Activated naive CD4-positive, alpha-beta T cell treated with anti-CD3 and anti-CD28 coated beads, Interleukin-2, amount 50 U/mL, for 24 hours (primary cell): ENCODE measurements at regions not wholly inside any gene's neighbourhood (a gene's known extent, or its start where the extent isn't known, plus 50 kb on each side); places are given as distances from the start of the nearest gene placed in this dataset.

Source experiments
- H3K27ac Mint-ChIP-seq: one replicate; pipeline ENCODE4 v1.8.0; 2021; ENCODE audit warnings: mild to moderate bottlenecking, mixed read lengths
- H3K27me3 Mint-ChIP-seq: one replicate; pipeline ENCODE4 v1.8.0; 2021; ENCODE audit warnings: mixed read lengths
- H3K36me3 Mint-ChIP-seq: one replicate; pipeline ENCODE4 v1.8.0; 2021; ENCODE audit warnings: mixed read lengths
- H3K4me1 Mint-ChIP-seq: one replicate; pipeline ENCODE4 v1.8.0; 2021; ENCODE audit warnings: mixed read lengths
- H3K4me3 Mint-ChIP-seq: one replicate; pipeline ENCODE4 v1.8.0; 2021; ENCODE audit warnings: mild to moderate bottlenecking, mixed read lengths
- H3K9me3 Mint-ChIP-seq: one replicate; pipeline ENCODE4 v1.8.0; 2021; ENCODE audit warnings: mixed read lengths

DNA sequence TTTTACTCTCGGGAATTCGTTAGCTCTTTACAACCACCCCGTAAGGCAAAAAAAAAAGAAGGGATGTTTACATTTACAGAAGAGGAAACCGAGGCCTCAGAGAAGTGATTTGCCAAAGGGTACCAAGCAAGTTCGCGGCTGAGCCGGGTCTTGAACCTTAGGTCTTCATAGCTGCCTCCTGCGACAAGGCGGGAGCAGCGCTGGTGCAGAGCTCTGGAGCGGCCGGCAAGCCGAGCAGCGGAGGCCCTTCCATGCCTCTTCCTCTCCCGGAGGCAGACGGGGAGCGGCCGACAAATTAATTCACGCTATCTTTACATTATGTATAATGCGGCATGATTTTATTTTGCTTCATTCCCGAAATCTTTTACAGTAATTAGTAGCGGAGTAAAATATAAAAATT, 536.3 kb downstream of the INSC start:
- H3K27ac Mint-ChIP-seq, result no peak overlapping the region

DNA sequence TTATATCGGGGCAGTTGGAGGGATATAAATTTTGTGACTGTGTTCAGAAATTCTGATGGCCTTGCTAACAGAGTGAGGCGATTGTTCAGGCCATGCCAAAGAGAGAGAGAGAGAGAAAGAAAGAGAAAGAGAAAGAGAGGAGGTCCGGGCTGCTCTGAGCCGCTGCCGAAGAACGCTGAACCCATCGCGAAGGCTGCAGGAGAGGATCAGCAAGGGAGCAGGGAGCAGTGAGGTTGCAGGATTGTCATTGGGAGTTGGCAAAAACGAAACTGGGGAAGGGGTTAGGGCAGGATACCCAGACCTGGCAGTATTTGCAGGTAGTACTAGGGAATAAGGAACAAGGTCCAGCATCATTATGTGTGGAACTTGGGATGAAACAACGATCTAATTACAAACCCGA, 537.1 kb downstream of the INSC start:
- Mint-ChIP-seq H3K27ac (no peak overlapping the region), H3K9me3 (no peaks in the 10 kb centered on the region), H3K36me3 (no peaks in the 10 kb centered on the region), H3K27me3 (peaks cover 14% of the 10 kb centered on the region), H3K4me1 (peaks cover 7% of the 10 kb centered on the region), H3K4me3 (no peak overlapping the region)

More for the DNA sequence above, 536.3 kb downstream of the INSC start:
- H3K4me1 Mint-ChIP-seq, result peaks cover 7% of the 10 kb centered on the region
- no peaks in the 10 kb centered on the region for H3K9me3 Mint-ChIP-seq
- no peaks in the 10 kb centered on the region for H3K36me3 Mint-ChIP-seq
- peaks cover 14% of the 10 kb centered on the region for H3K27me3 Mint-ChIP-seq
- peak overlapping the region; percentile 53 for H3K4me3 Mint-ChIP-seq

DNA sequence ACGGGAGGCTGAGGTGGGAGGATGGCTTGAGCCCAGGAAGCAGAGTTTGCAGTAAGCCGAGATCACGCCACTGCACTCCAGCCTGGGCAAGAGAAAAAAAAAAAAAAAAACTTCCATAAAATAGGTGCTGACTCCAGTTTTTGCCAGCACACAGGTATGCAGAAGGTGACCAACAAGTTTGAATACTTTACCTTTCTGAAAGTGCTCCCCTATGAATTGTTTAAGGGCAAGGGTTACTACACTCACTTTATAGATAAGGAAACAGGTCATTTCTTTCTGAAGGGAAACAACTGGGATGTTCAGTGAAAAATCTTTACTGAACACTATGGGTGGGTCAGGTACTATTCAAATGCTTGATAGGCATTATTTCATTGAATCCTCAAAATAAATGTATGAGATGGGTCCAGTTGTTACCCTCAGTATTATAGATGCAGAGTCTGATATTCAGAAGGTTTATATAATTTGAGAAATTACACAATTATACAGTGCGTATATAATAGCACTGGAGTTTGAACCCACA, 538.5 kb downstream of the INSC start:
- Mint-ChIP-seq H3K4me3 (no peak overlapping the region), H3K9me3 (no peaks in the 10 kb centered on the region), H3K27ac (no peak overlapping the region), H3K36me3 (no peaks in the 10 kb centered on the region), H3K27me3 (peaks cover 14% of the 10 kb centered on the region), H3K4me1 (peaks cover 7% of the 10 kb centered on the region)

DNA sequence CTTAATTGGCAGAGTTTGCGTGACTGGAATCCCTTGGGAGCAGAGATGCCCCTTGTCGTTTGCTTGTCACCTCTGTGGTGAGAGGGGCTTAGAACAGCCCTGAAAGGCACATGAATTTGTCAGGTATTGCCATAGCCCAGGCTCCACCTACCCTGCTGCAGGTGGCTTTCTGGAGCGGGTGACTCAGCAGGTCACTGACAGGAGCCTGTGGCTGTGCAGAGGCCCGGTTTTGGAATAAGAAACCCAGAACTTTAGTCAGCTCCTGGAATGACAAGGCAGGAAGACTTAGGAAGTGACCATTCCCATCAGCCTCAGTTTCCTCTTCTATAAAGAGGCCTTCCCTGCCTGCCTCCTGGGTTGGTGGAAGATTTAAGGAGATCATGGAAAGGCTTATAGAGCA, 539.7 kb downstream of the INSC start:
- Mint-ChIP-seq H3K27ac (no peak overlapping the region), H3K4me3 (no peak overlapping the region), H3K4me1 (peaks cover 7% of the 10 kb centered on the region), H3K27me3 (peaks cover 12% of the 10 kb centered on the region), H3K9me3 (no peaks in the 10 kb centered on the region), H3K36me3 (no peaks in the 10 kb centered on the region)

DNA sequence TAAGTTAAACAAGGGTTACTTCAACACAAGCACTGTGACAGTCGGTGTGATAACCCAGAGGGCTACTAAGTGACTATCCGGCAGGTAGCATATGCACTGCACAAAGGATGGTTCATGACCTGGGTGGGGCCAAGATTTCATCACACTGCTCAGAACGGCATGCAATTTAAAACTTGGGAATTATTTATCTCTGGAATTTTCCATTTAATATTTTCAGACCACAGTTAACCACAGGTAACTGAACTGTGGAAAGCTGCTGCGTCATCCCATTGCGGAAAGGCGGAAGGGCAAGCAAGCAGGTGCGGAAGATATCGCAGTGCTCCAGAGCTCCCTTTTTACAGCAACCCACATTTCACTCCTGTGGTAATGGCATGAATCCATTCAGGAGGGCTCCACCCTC, 540.8 kb downstream of the INSC start:
- H3K27ac Mint-ChIP-seq, result no peak overlapping the region
- peaks cover 12% of the 10 kb centered on the region for H3K27me3 Mint-ChIP-seq
- peaks cover 5% of the 10 kb centered on the region for H3K4me1 Mint-ChIP-seq
- H3K9me3 Mint-ChIP-seq, result no peaks in the 10 kb centered on the region
- H3K4me3 Mint-ChIP-seq, result no peak overlapping the region
- H3K36me3 Mint-ChIP-seq, result no peaks in the 10 kb centered on the region

DNA sequence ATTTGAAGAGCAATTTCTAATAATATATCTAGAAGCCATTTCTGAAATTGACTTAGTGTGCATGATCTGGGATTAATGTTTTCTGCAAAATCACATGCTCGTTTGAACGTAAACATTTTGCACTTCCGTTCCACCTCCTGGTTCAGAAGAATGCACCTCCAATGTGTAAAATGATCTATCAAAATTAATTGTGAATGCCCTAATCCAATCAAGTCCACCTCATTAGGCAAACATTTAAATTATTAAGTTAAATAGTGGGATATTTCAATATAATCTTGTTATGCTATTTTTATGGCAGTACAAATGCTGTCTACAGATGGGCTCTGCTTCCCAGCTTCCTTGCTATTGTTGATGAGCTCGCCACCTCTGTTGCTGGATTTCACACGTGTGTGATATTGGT, 542.5 kb downstream of the INSC start:
- H3K9me3 Mint-ChIP-seq, result no peaks in the 10 kb centered on the region
- no peaks in the 10 kb centered on the region for H3K36me3 Mint-ChIP-seq
- H3K4me3 Mint-ChIP-seq, result no peak overlapping the region
- no peaks in the 10 kb centered on the region for H3K27me3 Mint-ChIP-seq
- H3K4me1 Mint-ChIP-seq, result no peaks in the 10 kb centered on the region
- H3K27ac Mint-ChIP-seq, result no peak overlapping the region

DNA sequence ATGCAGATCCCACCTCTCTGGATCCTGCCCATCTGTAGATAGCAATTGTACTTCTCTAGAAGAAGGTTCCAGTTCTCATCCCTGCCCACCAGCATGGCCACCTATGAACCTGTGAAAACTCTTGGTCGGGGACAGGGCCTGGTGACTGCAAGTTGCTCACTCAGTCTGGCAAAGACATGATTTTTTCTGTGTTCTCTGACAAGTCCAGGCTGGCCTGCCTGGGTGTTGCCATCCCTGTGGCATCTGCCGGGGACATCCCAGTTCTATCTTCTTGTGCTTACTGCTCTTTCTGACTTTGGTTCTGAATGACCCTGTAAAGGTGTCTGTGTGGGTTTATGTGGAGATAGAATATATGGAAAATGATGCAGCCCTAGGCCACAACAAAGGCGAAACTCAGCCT, 545.8 kb downstream of the INSC start:
- Mint-ChIP-seq H3K4me1 (no peaks in the 10 kb centered on the region), H3K27me3 (peaks cover 1% of the 10 kb centered on the region), H3K27ac (no peak overlapping the region), H3K9me3 (no peaks in the 10 kb centered on the region), H3K36me3 (no peaks in the 10 kb centered on the region), H3K4me3 (no peak overlapping the region)

DNA sequence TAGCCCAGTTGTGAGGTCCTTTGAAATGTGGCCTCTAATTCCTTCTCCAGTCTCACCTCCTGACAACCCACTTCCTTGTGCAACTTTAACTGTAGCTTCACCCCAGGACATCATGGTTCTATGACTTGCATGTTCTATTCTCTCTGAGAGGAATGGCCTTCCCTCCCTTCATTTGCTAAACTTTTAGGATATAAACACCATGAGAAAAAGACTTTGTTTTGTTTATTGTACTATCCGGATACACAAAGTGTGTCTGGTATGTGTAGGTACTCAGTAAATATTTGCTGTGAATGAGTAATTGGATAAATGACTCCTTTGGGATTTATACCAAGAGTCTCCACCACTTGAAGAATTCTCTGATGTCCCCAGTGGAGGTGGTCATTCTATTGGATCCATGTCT, 547.6 kb downstream of the INSC start:
- H3K27me3 Mint-ChIP-seq, result peaks cover 1% of the 10 kb centered on the region
- H3K9me3 Mint-ChIP-seq, result no peaks in the 10 kb centered on the region
- no peaks in the 10 kb centered on the region for H3K4me1 Mint-ChIP-seq
- H3K36me3 Mint-ChIP-seq, result no peaks in the 10 kb centered on the region
- H3K4me3 Mint-ChIP-seq, result no peak overlapping the region
- H3K27ac Mint-ChIP-seq, result no peak overlapping the region

DNA sequence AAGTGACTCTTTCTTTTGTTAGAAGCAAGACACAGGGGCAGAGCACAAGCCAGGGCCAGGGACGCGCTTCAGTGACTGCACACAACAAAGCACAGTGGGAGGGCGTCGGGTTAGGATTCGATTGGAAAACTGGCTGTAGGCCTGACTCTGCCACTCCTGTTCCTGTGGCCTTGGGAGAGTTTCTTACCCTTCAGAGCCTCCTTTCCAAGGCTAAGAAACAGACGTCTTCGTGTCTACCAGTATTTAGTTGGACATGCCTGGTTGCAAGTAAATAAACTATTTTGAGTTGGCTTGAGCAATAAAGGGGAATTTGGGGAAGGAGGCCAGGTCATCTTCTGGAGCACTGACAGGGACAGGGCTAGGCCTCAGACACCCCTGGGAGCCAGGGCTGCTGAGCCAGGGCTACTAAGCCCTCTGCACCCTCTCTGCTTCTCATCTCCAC, 549.1 kb downstream of the INSC start:
- Mint-ChIP-seq H3K4me3 (no peak overlapping the region), H3K27me3 (peaks cover 4% of the 10 kb centered on the region), H3K36me3 (no peaks in the 10 kb centered on the region), H3K27ac (no peak overlapping the region), H3K9me3 (no peaks in the 10 kb centered on the region), H3K4me1 (no peaks in the 10 kb centered on the region)

DNA sequence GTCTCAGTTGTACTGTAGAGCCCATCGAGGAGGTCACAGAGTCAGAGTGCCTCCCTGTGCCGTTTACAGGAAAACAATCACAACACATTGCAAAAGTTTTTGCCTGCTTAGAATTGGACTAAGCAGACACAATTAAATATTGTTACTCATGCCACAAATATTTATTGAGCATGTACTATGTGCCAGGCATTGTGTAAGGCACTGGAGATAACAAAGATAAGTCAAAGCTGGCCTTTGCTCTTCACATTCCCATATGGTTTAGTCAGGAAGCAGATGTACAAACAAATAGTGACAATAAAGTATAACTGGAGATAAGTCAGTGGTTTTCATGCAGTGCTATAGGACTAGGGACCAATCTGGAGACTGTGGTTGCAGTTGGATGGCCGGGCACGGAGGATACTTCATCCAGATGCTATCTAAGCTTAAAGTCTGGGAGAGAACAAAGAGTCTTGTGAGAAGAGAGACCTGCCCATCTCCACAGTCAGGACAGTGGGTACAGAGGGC, 550.7 kb downstream of the INSC start:
- Mint-ChIP-seq H3K9me3 (no peaks in the 10 kb centered on the region), H3K4me1 (no peaks in the 10 kb centered on the region), H3K27me3 (peaks cover 9% of the 10 kb centered on the region), H3K4me3 (no peak overlapping the region), H3K27ac (no peak overlapping the region), H3K36me3 (no peaks in the 10 kb centered on the region)

DNA sequence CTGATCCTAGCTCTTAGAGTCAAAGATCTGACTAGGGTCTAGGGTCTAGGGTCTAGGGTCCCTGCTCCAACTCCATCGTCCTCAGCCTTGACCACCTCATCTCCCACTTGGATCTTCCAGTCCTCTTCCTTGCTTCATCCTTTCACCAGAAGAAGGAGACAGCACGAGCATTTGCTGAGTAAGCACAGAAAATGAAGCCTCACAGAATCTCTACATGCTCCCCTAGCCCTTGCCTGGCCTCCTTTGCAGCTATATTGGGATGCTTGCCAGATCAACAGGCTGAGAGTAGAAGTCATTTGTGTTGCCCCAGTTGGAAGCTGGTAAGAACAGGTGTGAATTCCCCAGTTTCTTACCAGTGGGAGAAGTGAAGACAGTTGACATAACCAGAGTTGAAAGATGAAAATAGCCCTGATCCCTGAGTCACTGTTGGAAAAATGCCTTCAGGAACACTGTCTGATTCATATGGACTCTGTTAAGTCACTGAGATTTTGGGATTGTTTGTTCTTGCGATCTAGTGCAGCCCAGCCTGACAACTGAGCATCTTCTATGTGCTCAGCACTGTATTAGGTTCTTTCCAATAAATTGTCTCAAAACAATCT, 552.5 kb downstream of the INSC start:
- no peak overlapping the region for H3K27ac Mint-ChIP-seq
- no peaks in the 10 kb centered on the region for H3K9me3 Mint-ChIP-seq
- no peak overlapping the region for H3K4me3 Mint-ChIP-seq
- peaks cover 9% of the 10 kb centered on the region for H3K27me3 Mint-ChIP-seq
- no peaks in the 10 kb centered on the region for H3K4me1 Mint-ChIP-seq
- H3K36me3 Mint-ChIP-seq, result no peaks in the 10 kb centered on the region

DNA sequence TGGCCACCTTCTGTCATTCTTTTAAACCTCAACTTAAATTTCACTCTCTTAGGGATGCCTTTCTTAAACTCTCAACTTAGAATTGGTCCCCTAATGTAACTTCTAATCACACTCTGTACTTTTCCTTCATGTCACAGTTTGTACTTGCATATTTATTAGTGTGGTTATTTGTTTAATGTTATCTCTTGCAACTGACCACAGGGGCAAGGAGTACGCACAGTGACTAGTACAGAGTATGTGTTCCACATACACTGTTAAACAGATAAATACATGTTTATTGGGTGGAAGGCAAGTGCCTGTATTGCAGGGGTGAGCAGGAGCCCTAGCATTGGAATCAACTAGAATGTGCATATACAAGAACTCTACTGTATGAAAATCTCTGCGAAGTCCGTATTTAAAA, 554.0 kb downstream of the INSC start:
- no peaks in the 10 kb centered on the region for H3K9me3 Mint-ChIP-seq
- no peaks in the 10 kb centered on the region for H3K36me3 Mint-ChIP-seq
- H3K27ac Mint-ChIP-seq, result no peak overlapping the region
- peaks cover 11% of the 10 kb centered on the region for H3K27me3 Mint-ChIP-seq
- no peaks in the 10 kb centered on the region for H3K4me1 Mint-ChIP-seq
- H3K4me3 Mint-ChIP-seq, result no peak overlapping the region

DNA sequence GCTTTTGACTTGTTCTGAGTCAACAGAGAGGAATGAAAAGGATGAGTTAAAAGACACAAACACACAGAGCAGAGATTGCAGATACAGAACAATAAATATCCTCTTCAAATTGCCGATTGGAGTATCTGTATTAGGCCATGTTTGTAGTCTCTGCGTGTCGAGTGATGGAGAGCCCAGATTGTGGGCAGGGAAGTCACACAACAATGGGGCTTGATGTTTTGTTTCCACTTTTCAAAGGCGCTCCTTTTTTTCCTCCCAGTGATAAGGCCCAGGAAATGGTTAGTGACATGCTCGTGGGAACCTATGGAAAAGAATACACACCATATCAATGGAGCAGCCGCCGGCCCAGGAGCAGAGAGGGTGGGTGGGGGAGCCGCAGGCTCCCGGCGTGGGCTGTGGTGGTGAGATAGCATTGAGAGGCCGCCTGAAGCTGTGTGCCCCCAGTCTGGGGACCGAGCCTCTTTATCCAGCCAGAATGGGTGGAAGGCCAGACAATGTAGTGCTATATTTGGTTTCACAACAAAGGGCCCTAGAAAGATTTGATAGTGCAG, 555.9 kb downstream of the INSC start:
- no peak overlapping the region for H3K27ac Mint-ChIP-seq
- H3K4me3 Mint-ChIP-seq, result no peak overlapping the region
- H3K36me3 Mint-ChIP-seq, result no peaks in the 10 kb centered on the region
- no peaks in the 10 kb centered on the region for H3K4me1 Mint-ChIP-seq
- H3K27me3 Mint-ChIP-seq, result peaks cover 10% of the 10 kb centered on the region
- H3K9me3 Mint-ChIP-seq, result peaks cover 4% of the 10 kb centered on the region

DNA sequence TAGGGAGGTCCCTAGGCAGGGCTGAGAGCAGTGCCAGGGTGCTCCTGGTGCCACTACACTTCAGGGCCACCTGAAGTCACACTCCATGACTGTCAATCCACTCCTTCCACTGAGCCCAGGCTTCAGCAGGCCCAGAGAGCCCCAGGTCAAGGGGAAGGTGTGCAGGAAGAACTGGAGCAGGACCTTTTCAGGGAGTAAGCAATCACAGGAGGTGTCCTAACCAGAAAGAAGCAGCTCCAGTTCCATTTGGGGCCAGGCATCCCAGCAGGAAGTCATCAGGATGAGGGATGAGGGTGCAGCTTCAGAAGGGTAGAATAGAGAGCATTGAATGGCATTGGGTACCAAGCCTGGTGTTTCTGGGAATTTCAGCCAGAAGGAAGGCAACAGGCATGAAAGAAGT, 556.5 kb downstream of the INSC start:
- Mint-ChIP-seq H3K27me3 (peaks cover 10% of the 10 kb centered on the region), H3K4me3 (no peak overlapping the region), H3K4me1 (no peaks in the 10 kb centered on the region), H3K36me3 (no peaks in the 10 kb centered on the region), H3K9me3 (peaks cover 7% of the 10 kb centered on the region), H3K27ac (no peak overlapping the region)

DNA sequence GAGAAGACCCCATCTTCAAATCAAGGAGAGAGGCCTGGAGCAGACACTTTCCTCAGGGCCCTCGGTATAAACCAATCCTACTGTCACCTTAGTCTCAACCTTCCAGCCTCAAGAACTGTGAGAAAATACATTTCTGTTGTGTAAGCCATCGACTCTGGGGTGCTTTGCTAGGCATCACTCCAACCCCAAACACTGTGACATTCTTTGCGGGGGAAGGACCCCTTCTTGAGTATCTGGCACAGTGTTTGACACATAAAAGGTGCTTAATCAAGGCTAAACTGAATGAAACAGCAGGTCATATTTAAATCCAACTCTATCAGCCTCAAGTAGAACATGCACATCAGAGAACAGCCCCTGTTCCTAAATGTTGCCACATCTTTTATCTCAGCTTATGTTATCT, 558.1 kb downstream of the INSC start:
- Mint-ChIP-seq H3K27ac (no peak overlapping the region), H3K4me1 (no peaks in the 10 kb centered on the region), H3K9me3 (peaks cover 23% of the 10 kb centered on the region), H3K4me3 (no peak overlapping the region), H3K27me3 (peaks cover 10% of the 10 kb centered on the region), H3K36me3 (no peaks in the 10 kb centered on the region)

DNA sequence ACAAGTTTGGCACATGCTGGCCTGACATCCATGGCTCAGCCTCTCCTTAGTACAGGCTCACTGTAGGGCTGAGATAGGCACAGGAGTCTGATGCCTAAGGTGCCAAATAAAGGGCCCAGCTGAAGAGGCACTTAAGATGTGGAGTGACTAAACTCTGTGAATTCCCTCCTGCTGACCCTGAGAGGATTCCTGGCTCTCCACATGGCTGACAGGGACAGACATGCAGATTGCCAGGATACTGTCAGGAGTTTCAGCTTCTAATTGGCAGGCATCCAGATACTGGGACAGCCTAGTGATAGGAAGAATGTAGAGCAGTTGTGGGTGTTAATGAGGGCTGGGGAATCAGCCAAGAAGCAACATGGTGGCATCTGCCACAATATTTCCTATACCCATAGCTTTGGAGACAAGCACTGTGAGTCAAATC, 558.7 kb downstream of the INSC start:
- Mint-ChIP-seq H3K4me1 (no peaks in the 10 kb centered on the region), H3K9me3 (peaks cover 24% of the 10 kb centered on the region), H3K27me3 (peaks cover 7% of the 10 kb centered on the region), H3K4me3 (no peak overlapping the region), H3K27ac (no peak overlapping the region), H3K36me3 (no peaks in the 10 kb centered on the region)

DNA sequence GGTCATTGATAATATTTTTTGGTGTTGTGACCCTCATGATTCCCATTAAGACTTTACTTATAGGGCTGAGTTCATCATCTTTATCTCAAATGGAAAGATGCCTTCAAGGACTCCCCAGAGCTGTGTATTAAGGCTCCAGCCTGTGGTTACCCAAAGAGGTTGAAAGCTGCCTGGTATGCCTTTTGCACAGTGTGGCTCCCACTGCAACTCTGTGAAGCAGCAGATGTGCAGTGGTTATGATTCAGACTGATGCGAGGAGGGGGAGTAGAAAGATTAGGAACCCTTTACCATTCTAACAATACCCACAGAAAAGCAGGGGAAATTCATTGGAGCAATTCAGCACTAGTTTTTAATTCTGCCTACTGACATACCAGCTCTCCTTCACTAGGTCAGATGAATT, 560.0 kb downstream of the INSC start:
- H3K27me3 Mint-ChIP-seq, result peaks cover 5% of the 10 kb centered on the region
- no peaks in the 10 kb centered on the region for H3K36me3 Mint-ChIP-seq
- no peaks in the 10 kb centered on the region for H3K4me1 Mint-ChIP-seq
- H3K4me3 Mint-ChIP-seq, result no peak overlapping the region
- peaks cover 29% of the 10 kb centered on the region for H3K9me3 Mint-ChIP-seq
- no peak overlapping the region for H3K27ac Mint-ChIP-seq
